Liver (tissue), 8 donors: ENCODE measurements at regions not wholly inside any gene's neighbourhood (a gene's known extent, or its start where the extent isn't known, plus 50 kb on each side); places are given as distances from the start of the nearest gene placed in this dataset.

Source experiments
- DNase-seq: peaks from one replicate; pipeline ENCODE4 v3.0.0-alpha.2; 2017; ENCODE audit warnings: low spot score
- H3K27ac ChIP-seq, 2 donors: one replicate each; pipeline ENCODE4 v1.7.0; 2013; ENCODE audit warnings: inconsistent platforms in 2 of 2, low read length in 2 of 2, control low read depth in 1 of 2, low read depth in 1 of 2, mild to moderate bottlenecking in 1 of 2
- H3K27me3 ChIP-seq, 4 donors: one replicate each; pipeline versions ENCODE4 v1.6.1 to v1.7.0; 2013; ENCODE audit warnings: low read length in 3 of 4, inconsistent platforms in 1 of 4, mild to moderate bottlenecking in 1 of 4, moderate library complexity in 1 of 4; ENCODE audit not compliant: control insufficient read depth in 4 of 4, insufficient read depth in 4 of 4
- H3K36me3 ChIP-seq, 4 donors: one replicate each; pipeline versions ENCODE4 v1.6.1 to v1.7.0; 2013; ENCODE audit warnings: low read length in 3 of 4, mild to moderate bottlenecking in 3 of 4, low read depth in 1 of 4, moderate library complexity in 1 of 4; ENCODE audit not compliant: control insufficient read depth in 4 of 4, insufficient read depth in 3 of 4
- H3K4me1 ChIP-seq, 4 donors: one replicate each; pipeline versions ENCODE4 v1.6.1 to v1.7.0; 2013; ENCODE audit warnings: low read length in 3 of 4, mild to moderate bottlenecking in 3 of 4, moderate library complexity in 1 of 4; ENCODE audit not compliant: control insufficient read depth in 4 of 4, insufficient read depth in 4 of 4
- H3K4me3 ChIP-seq, 3 donors: one replicate each; pipeline versions ENCODE4 v1.6.1 to v1.7.0; 2013; ENCODE audit warnings: low read length in 3 of 3, control low read depth in 1 of 3, low read depth in 1 of 3, mild to moderate bottlenecking in 1 of 3
- H3K9ac ChIP-seq, 2 donors: one replicate each; pipeline ENCODE4 v1.7.0; 2013; ENCODE audit warnings: low read length in 2 of 2, mild to moderate bottlenecking in 2 of 2, moderate library complexity in 2 of 2, control low read depth in 1 of 2, low read depth in 1 of 2
- H3K9me3 ChIP-seq, 4 donors: one replicate each; pipeline versions ENCODE4 v1.6.1 to v1.7.0; 2013; ENCODE audit warnings: low read length in 3 of 4; ENCODE audit not compliant: control insufficient read depth in 4 of 4
- EGR1 ChIP-seq, 2 donors: IDR thresholded peaks; 2 replicates each; pipeline ENCODE4 v1.6.1; 2016 to 2018; ENCODE audit warnings: antibody characterized with exemption in 2 of 2, low read depth in 2 of 2
- FOXA1 ChIP-seq: IDR thresholded peaks from 2 replicates; pipeline ENCODE4 v1.6.1; 2016; ENCODE audit warnings: antibody characterized with exemption
- FOXA2 ChIP-seq: IDR thresholded peaks from 2 replicates; pipeline ENCODE4 v1.6.1; 2016; ENCODE audit warnings: antibody characterized with exemption
- GABPA ChIP-seq, 2 donors: IDR thresholded peaks in 1 of 2; conservative IDR thresholded peaks in 1 of 2; 2 replicates each; pipeline ENCODE4 v1.6.1; 2016; ENCODE audit warnings: antibody characterized with exemption in 2 of 2, mild to moderate bottlenecking in 1 of 2, moderate library complexity in 1 of 2
- HNF4A ChIP-seq, 2 donors: conservative IDR thresholded peaks; 2 replicates each; pipeline ENCODE4 v1.6.1; 2016; ENCODE audit warnings: antibody characterized with exemption in 2 of 2, mild to moderate bottlenecking in 2 of 2
- HNF4G ChIP-seq: IDR thresholded peaks from 2 replicates; pipeline ENCODE4 v1.6.1; 2016; ENCODE audit warnings: antibody characterized with exemption
- JUND ChIP-seq, 2 donors: IDR thresholded peaks; 2 replicates each; pipeline ENCODE4 v1.6.1; 2016; ENCODE audit warnings: antibody characterized with exemption in 2 of 2
- NR2F2 ChIP-seq: IDR thresholded peaks from 2 replicates; pipeline ENCODE4 v1.6.1; 2016; ENCODE audit warnings: antibody characterized with exemption
- RAD21 ChIP-seq, 2 donors: IDR thresholded peaks; 2 replicates each; pipeline ENCODE4 v1.6.1; 2016; ENCODE audit warnings: antibody characterized with exemption in 2 of 2, mild to moderate bottlenecking in 2 of 2
- REST ChIP-seq: IDR thresholded peaks from 2 replicates; pipeline ENCODE4 v1.6.1; 2016; ENCODE audit warnings: antibody characterized with exemption, mild to moderate bottlenecking
- RXRA ChIP-seq, 2 donors: IDR thresholded peaks; 2 replicates each; pipeline ENCODE4 v1.6.1; 2017 to 2018; ENCODE audit warnings: antibody characterized with exemption in 2 of 2, mild to moderate bottlenecking in 1 of 2
- SP1 ChIP-seq: IDR thresholded peaks from 2 replicates; pipeline ENCODE4 v1.6.1; 2018; ENCODE audit warnings: antibody characterized with exemption, mild to moderate bottlenecking
- TAF1 ChIP-seq: conservative IDR thresholded peaks from 2 replicates; pipeline ENCODE4 v1.6.1; 2016; ENCODE audit warnings: antibody characterized with exemption, mild to moderate bottlenecking
- YY1 ChIP-seq: IDR thresholded peaks from 2 replicates; pipeline ENCODE4 v1.6.1; 2016; ENCODE audit warnings: antibody characterized with exemption, mild to moderate bottlenecking
- WGBS: extraction: QIAGEN DNeasy Blood & Tissue Kit; methylation state at CpG from one replicate; pipeline ENCODE4 v1.1.7; 2013; 5-methylcytosine and 5-hydroxymethylcytosine counted together
- TF ChIP-seq, protein P1 (sequence below): IDR thresholded peaks from 2 replicates; pipeline ENCODE4 v1.6.1; 2016; ENCODE audit warnings: antibody characterized with exemption
- TF ChIP-seq, protein P2 (sequence below): fragments of 150-350 bp; IDR thresholded peaks from 2 replicates; pipeline ENCODE4 v1.5.1; 2017; ENCODE audit warnings: improper control_type of control experiment, low read depth, low read length; ENCODE audit not compliant: missing input control
- TF ChIP-seq, protein P3 (sequence below): IDR thresholded peaks from 2 replicates; pipeline ENCODE4 v1.6.1; 2016; ENCODE audit warnings: antibody characterized with exemption
- TF ChIP-seq, protein P4 (sequence below): IDR thresholded peaks from 2 replicates; pipeline ENCODE4 v1.6.1; 2016; ENCODE audit warnings: antibody characterized with exemption
- donor health status: healthy.
- donor health status: healthy.
- donor health status: healthy.
- donor health status: healthy.
- donor health status: healthy.

DNA sequence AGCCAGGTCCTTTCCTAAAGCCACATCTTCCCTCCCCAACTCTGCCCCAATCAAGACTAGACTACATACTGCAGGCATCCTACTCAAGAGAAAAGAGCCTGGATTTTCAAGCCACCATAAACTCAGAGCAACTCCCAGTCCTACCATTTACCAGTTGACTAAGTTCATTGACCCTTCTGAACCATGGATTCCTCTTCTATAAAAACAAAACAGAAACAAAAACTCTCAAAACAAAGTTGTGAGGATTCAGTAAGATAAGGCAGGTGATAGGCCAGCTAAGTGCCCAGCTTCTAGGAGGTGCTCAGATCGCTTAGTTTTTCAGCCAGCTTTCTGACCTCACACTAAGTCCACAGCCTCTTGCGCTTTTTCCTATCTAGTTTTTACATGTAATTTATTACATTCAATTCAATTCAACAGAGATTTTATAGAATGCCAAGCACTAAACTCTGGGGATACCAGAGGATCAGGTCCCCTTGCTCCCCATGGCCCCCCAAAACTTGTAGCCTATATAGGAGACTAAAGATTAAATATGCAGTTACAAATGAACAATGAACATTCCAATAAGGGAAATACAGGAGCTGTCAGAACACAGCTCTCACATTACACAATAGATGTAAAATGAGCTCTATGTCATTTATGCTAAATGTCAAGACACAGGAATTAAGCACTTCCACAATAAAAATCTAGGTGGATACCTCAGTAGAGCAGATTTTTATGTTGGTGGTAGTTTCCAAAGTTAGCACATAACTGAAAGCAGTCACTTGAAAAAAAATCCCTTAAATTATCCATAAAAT is 104.5 kb upstream of the EGLN3 start (continued):
- TF ChIP-seq, protein P1, sequence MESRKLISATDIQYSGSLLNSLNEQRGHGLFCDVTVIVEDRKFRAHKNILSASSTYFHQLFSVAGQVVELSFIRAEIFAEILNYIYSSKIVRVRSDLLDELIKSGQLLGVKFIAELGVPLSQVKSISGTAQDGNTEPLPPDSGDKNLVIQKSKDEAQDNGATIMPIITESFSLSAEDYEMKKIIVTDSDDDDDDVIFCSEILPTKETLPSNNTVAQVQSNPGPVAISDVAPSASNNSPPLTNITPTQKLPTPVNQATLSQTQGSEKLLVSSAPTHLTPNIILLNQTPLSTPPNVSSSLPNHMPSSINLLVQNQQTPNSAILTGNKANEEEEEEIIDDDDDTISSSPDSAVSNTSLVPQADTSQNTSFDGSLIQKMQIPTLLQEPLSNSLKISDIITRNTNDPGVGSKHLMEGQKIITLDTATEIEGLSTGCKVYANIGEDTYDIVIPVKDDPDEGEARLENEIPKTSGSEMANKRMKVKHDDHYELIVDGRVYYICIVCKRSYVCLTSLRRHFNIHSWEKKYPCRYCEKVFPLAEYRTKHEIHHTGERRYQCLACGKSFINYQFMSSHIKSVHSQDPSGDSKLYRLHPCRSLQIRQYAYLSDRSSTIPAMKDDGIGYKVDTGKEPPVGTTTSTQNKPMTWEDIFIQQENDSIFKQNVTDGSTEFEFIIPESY: no peak

DNA sequence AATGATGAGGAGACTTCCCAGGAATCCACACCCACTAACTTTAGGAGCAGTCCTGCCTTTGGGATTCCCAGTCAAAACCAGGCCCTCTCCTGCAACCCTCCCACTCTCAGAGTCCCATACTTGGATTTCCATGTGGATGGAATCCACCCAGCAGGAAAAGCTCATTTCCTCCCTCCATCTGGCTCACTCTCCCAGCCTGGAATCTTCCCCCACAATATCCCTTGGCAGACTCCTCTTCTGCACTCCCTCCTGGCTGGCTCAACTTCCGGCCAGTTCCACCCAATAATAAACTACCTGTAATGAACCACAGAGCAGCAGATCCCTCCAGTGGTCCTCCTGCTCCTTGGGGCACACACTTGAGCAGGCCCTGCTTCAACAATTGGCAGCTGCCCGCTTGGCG is 102.8 kb upstream of the EGLN3 start:
- no peak overlapping the region for H3K4me3 ChIP-seq
- H3K9ac ChIP-seq: no peak overlapping the region
- WGBS: 89% methylated on average over 3 of the region's 3 CpGs
- no peaks in the 10 kb centered on the region for H3K9me3 ChIP-seq
- no peaks in the 10 kb centered on the region for H3K4me1 ChIP-seq
- DNase-seq: no peak
- no peaks in the 10 kb centered on the region for H3K27me3 ChIP-seq
- no peaks in the 10 kb centered on the region for H3K36me3 ChIP-seq
- H3K27ac ChIP-seq: no peak overlapping the region
- TF ChIP-seq RXRA (IDR thresholded peaks at IDR 0.05) (no peak), NR2F2 (peak; percentile 19), RAD21 (IDR thresholded peaks at IDR 0.05) (peak in 1 of 2 donors; percentile 19)
- TF ChIP-seq, protein P2, sequence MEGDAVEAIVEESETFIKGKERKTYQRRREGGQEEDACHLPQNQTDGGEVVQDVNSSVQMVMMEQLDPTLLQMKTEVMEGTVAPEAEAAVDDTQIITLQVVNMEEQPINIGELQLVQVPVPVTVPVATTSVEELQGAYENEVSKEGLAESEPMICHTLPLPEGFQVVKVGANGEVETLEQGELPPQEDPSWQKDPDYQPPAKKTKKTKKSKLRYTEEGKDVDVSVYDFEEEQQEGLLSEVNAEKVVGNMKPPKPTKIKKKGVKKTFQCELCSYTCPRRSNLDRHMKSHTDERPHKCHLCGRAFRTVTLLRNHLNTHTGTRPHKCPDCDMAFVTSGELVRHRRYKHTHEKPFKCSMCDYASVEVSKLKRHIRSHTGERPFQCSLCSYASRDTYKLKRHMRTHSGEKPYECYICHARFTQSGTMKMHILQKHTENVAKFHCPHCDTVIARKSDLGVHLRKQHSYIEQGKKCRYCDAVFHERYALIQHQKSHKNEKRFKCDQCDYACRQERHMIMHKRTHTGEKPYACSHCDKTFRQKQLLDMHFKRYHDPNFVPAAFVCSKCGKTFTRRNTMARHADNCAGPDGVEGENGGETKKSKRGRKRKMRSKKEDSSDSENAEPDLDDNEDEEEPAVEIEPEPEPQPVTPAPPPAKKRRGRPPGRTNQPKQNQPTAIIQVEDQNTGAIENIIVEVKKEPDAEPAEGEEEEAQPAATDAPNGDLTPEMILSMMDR: peak; percentile 9

- H3K27ac ChIP-seq: no peak overlapping the region
- H3K9ac ChIP-seq: no peak overlapping the region
- H3K4me3 ChIP-seq: no peak overlapping the region
- no peaks in the 10 kb centered on the region for H3K4me1 ChIP-seq
- no peaks in the 10 kb centered on the region for H3K9me3 ChIP-seq
- TF ChIP-seq RAD21 (IDR thresholded peaks at IDR 0.05) (no peak), FOXA1 (no peak), JUND (IDR thresholded peaks at IDR 0.05) (no peak), NR2F2 (no peak), HNF4A (conservative IDR thresholded peaks at IDR 0.05) (no peak), YY1 (no peak), TAF1 (no peak), FOXA2 (no peak), HNF4G (no peak), GABPA (IDR thresholded peaks at IDR 0.05 in 1 of 2, conservative IDR thresholded peaks at IDR 0.05 in 1 of 2) (no peak), RXRA (IDR thresholded peaks at IDR 0.05) (no peak), SP1 (no peak), EGR1 (IDR thresholded peaks at IDR 0.05; ENCODE audit: low read depth in 2 of 2) (no peak), REST (no peak)
- TF ChIP-seq, protein P2: no peak
- TF ChIP-seq, protein P3, sequence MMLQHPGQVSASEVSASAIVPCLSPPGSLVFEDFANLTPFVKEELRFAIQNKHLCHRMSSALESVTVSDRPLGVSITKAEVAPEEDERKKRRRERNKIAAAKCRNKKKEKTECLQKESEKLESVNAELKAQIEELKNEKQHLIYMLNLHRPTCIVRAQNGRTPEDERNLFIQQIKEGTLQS: no peak
- TF ChIP-seq, protein P1: no peak
- TF ChIP-seq, protein P4, sequence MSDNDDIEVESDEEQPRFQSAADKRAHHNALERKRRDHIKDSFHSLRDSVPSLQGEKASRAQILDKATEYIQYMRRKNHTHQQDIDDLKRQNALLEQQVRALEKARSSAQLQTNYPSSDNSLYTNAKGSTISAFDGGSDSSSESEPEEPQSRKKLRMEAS: no peak
- DNase-seq: no peak
- WGBS: 92% methylated on average over 5 of the region's 5 CpGs
- H3K36me3 ChIP-seq: no peaks in the 10 kb centered on the region
- H3K27me3 ChIP-seq: no peaks in the 10 kb centered on the region
Observed at GRCh38 chr14:34052658-34053014, 101.8 kb upstream of the EGLN3 start.
